Hepatocyte (in vitro differentiated cells): ENCODE measurements at regions not wholly inside any gene's neighbourhood (a gene's known extent, or its start where the extent isn't known, plus 50 kb on each side); places are given as distances from the start of the nearest gene placed in this dataset.

ENCODE experiments used
- DNase-seq: peaks from one replicate; pipeline ENCODE4 v3.0.0-alpha.2; 2016; ENCODE audit warnings: low spot score
- H2AFZ ChIP-seq: fragments of 200-600 bp; sonication (generic); 2 replicates; pipeline ENCODE4 v1.6.0; 2016; ENCODE audit warnings: antibody characterized with exemption, mild to moderate bottlenecking
- H3K27ac ChIP-seq: fragments of 200-600 bp; sonication (generic); 2 replicates; pipeline ENCODE4 v1.5.1; 2016; ENCODE audit warnings: mild to moderate bottlenecking
- H3K27me3 ChIP-seq: fragments of 200-600 bp; sonication (generic); 2 replicates; pipeline ENCODE4 v1.6.1; 2016
- H3K36me3 ChIP-seq: fragments of 200-600 bp; sonication (generic); replicated peaks from 2 replicates; pipeline ENCODE4 v1.5.1; 2016; ENCODE audit warnings: low read depth; ENCODE audit not compliant: insufficient read depth
- H3K4me1 ChIP-seq: fragments of 200-600 bp; sonication (generic); 2 replicates; pipeline ENCODE4 v1.5.1; 2016; ENCODE audit warnings: mild to moderate bottlenecking, moderate library complexity; ENCODE audit not compliant: insufficient read depth
- H3K4me2 ChIP-seq: fragments of 200-600 bp; sonication (generic); 2 replicates; pipeline ENCODE4 v1.6.0; 2016
- H3K4me3 ChIP-seq: fragments of 200-600 bp; sonication (generic); 2 replicates; pipeline ENCODE4 v1.5.1; 2016; ENCODE audit warnings: mild to moderate bottlenecking
- H3K79me2 ChIP-seq: fragments of 200-600 bp; sonication (generic); 2 replicates; pipeline ENCODE4 v1.6.0; 2017; ENCODE audit warnings: mild to moderate bottlenecking
- H3K9me2 ChIP-seq: fragments of 200-600 bp; sonication (generic); replicated peaks from 2 replicates; pipeline ENCODE4 v1.6.0; 2017; ENCODE audit warnings: mild to moderate bottlenecking; ENCODE audit not compliant: insufficient read depth
- H3K9me3 ChIP-seq: fragments of 200-600 bp; sonication (generic); 2 replicates; pipeline ENCODE4 v1.5.1; 2016; ENCODE audit warnings: low read depth, mild to moderate bottlenecking
- H4K20me1 ChIP-seq: fragments of 200-600 bp; sonication (generic); 2 replicates; pipeline ENCODE4 v1.6.0; 2016; ENCODE audit warnings: mild to moderate bottlenecking; ENCODE audit not compliant: insufficient read depth, poor library complexity, severe bottlenecking
- CTCF ChIP-seq: fragments of 200-600 bp; sonication (generic); IDR thresholded peaks from 2 replicates; pipeline ENCODE4 v1.5.1; 2016; ENCODE audit warnings: antibody characterized with exemption, mild to moderate bottlenecking; ENCODE audit not compliant: poor library complexity
- EZH2 ChIP-seq: fragments of 200-600 bp; sonication (generic); IDR thresholded peaks from 2 replicates; pipeline ENCODE4 v1.6.1; 2016; ENCODE audit warnings: antibody characterized with exemption, mild to moderate bottlenecking, borderline replicate concordance
- EZH2phosphoT487 ChIP-seq: fragments of 200-600 bp; sonication (generic); IDR thresholded peaks from one replicate; pipeline ENCODE4 v1.6.1; 2018; ENCODE audit warnings: antibody characterized with exemption, mild to moderate bottlenecking, low read depth, moderate library complexity; ENCODE audit not compliant: unreplicated experiment, severe bottlenecking
- WGBS: methylation state at CpG from one replicate; pipeline ENCODE4 v1.1.6; 2016; ENCODE audit warnings: low lambda C conversion rate; ENCODE audit errors: missing lambda C conversion rate; 5-methylcytosine and 5-hydroxymethylcytosine counted together

DNA sequence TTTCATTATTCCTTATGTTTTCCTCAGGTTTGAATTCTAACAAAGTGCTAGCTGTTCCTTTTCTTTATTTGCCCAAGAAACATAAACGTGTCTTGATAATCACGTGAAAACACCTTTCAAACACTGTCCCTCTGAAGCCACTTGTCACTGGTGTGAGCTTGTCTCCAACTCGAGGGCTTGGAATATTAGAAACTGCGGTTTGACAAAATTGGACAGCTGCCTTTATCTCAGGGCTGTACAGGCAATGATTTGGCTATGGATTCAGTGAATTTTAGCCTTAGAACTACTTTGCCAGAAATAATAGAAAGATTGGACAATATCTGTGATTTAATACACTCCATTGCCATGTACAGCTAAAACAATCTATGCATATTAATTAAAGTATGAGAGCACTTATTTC is 763.0 kb upstream of the ACVR2A start:
- Histone ChIP-seq H3K4me1 (no peaks in the 10 kb centered on the region), H3K9me2 (no peaks in the 10 kb centered on the region), H3K27me3 (no peaks in the 10 kb centered on the region), H3K79me2 (no peaks in the 10 kb centered on the region), H4K20me1 (no peaks in the 10 kb centered on the region), H3K36me3 (no peaks in the 10 kb centered on the region), H3K27ac (no peak overlapping the region), H3K9me3 (no peaks in the 10 kb centered on the region), H3K4me3 (no peak overlapping the region), H3K4me2 (no peak overlapping the region), H2AFZ (no peak overlapping the region)
- DNase-seq, result no peak
- no peak for TF ChIP-seq EZH2
- no peak for TF ChIP-seq EZH2phosphoT487
- no peak for TF ChIP-seq CTCF
- 85% methylated on average over 4 of the region's 4 CpGs for WGBS

GRCh38 chr2:147076634-147077033 is 768.2 kb upstream of the ACVR2A start:
- Histone ChIP-seq H3K27me3 (no peaks in the 10 kb centered on the region), H3K9me3 (no peaks in the 10 kb centered on the region), H3K9me2 (no peaks in the 10 kb centered on the region), H2AFZ (no peak overlapping the region), H3K4me2 (no peak overlapping the region), H4K20me1 (no peaks in the 10 kb centered on the region), H3K27ac (no peak overlapping the region), H3K4me1 (no peaks in the 10 kb centered on the region), H3K36me3 (no peaks in the 10 kb centered on the region), H3K79me2 (no peaks in the 10 kb centered on the region), H3K4me3 (no peak overlapping the region)
- 85% methylated on average over 2 of the region's 2 CpGs for WGBS
- TF ChIP-seq EZH2, result no peak
- TF ChIP-seq EZH2phosphoT487, result no peak
- no peak for TF ChIP-seq CTCF
- no peak for DNase-seq

DNA sequence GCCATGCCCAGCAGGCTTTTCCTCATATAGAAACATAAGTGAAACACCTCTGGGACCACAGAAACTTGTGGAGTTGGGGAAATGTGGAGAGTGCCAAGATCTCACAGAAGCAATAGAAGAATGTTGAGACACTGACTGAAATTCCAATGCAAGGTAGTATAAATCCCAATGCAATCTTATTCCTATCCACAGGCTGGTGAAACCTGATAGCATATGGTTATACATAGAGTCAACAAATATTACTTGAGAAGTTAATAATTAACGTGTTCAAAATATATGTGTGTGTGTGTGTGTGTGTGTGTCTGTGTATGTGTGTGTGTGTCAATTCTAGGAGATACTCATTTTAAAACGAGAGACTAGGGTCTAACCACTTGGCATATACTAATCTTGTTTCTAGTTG is 776.8 kb upstream of the ACVR2A start:
- no peak overlapping the region for H3K4me3 ChIP-seq
- H3K9me3 ChIP-seq, result no peaks in the 10 kb centered on the region
- H3K4me1 ChIP-seq, result no peaks in the 10 kb centered on the region
- no peak for DNase-seq
- no peak overlapping the region for H2AFZ ChIP-seq
- 93% methylated on average over 2 of the region's 2 CpGs for WGBS
- H3K36me3 ChIP-seq, result no peaks in the 10 kb centered on the region
- H3K79me2 ChIP-seq, result no peaks in the 10 kb centered on the region
- H3K9me2 ChIP-seq, result no peaks in the 10 kb centered on the region
- no peaks in the 10 kb centered on the region for H3K27me3 ChIP-seq
- no peak overlapping the region for H3K4me2 ChIP-seq
- H4K20me1 ChIP-seq, result no peaks in the 10 kb centered on the region
- TF ChIP-seq CTCF (no peak), EZH2 (no peak), EZH2phosphoT487 (no peak)
- no peak overlapping the region for H3K27ac ChIP-seq

DNA sequence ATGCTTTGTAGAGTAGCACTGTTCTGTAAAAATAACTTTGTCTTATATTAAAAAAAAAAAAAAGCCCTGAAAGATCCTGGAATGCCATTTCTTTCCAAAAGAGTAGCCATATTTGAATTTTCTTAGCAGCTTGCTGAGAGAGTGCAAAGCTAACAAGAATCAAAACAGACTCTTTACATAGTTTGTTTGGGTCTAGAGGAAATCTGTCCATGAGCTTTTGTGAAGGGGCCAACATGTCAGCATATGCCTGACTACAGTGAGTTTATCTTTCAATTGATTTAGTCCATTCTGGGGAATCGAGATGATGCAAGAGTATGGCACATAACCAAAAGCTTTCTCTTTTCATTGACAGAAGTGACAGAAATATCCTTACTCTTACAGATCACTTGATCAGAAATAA is 777.7 kb upstream of the ACVR2A start:
- H3K9me2 ChIP-seq, result no peaks in the 10 kb centered on the region
- no peaks in the 10 kb centered on the region for H3K9me3 ChIP-seq
- H3K4me3 ChIP-seq, result no peak overlapping the region
- no peaks in the 10 kb centered on the region for H3K79me2 ChIP-seq
- H3K36me3 ChIP-seq, result no peaks in the 10 kb centered on the region
- TF ChIP-seq CTCF (no peak), EZH2 (no peak), EZH2phosphoT487 (no peak)
- 92% methylated on average over 1 of the region's 1 CpG for WGBS
- H3K27ac ChIP-seq, result no peak overlapping the region
- no peak for DNase-seq
- no peaks in the 10 kb centered on the region for H3K27me3 ChIP-seq
- H3K4me2 ChIP-seq, result no peak overlapping the region
- H2AFZ ChIP-seq, result no peak overlapping the region
- H3K4me1 ChIP-seq, result no peaks in the 10 kb centered on the region
- no peaks in the 10 kb centered on the region for H4K20me1 ChIP-seq
